Esophagus squamous epithelium (tissue), 4 donors: ENCODE measurements at regions not wholly inside any gene's neighbourhood (a gene's known extent, or its start where the extent isn't known, plus 50 kb on each side); places are given as distances from the start of the nearest gene placed in this dataset.

Experiments used
- CTCF ChIP-seq, 6 experiments: fragments of 450-650 bp in 4 of 6; fragments of 200-600 bp in 2 of 6; sonication (generic) in 2 of 6; IDR thresholded peaks; one replicate each; pipeline ENCODE4 v1.5.1; 2016 to 2019; ENCODE audit warnings: antibody characterized with exemption in 6 of 6, mild to moderate bottlenecking in 4 of 6, moderate library complexity in 4 of 6
- POLR2A ChIP-seq, 4 donors: fragments of 450-650 bp; IDR thresholded peaks; one replicate each; pipeline ENCODE4 v1.6.1; 2017; ENCODE audit warnings: antibody characterized with exemption in 4 of 4, mild to moderate bottlenecking in 4 of 4, moderate library complexity in 3 of 4

GRCh38 chr1:234683861-234684632 lies 74.1 kb upstream of the IRF2BP2 start:
- TF ChIP-seq POLR2A (IDR thresholded peaks at IDR 0.05) (no peak), CTCF (IDR thresholded peaks at IDR 0.05) (no peak)
